ENCODE measurements at regions not wholly inside any gene's neighbourhood (a gene's known extent, or its start where the extent isn't known, plus 50 kb on each side); places are given as distances from the start of the nearest gene placed in this dataset.

DNA sequence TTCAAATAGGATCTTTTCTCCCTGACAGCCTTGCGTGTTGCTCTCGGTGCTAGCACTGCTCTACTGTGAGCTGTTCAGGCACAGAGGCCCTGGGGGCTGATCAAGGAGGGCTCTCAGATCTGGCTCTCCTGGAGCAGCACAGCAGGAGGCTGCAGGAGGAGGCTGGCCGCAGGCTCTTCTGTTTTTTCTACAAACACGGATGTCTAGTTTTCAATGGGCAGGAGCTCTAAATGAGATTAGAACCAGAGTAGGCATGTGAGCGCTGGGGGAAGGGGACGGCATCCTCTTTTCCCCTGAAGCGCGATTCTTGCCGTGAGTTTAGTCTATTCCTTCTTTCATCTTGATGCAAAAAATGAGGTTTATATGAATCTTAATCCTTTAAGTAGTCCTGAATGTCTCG is 61.7 kb upstream of the IRX4 start:
- Mint-ChIP-seq H3K27ac (ENCODE audit: unreplicated experiment) (no peak overlapping the region), H3K36me3 (ENCODE audit: low read depth, unreplicated experiment) (no peaks in the 10 kb centered on the region), H3K4me1 (ENCODE audit: low read depth, unreplicated experiment) (no peaks in the 10 kb centered on the region), H3K9me3 (ENCODE audit: unreplicated experiment) (no peaks in the 10 kb centered on the region), H3K27me3 (ENCODE audit: low read depth, unreplicated experiment) (peaks cover 46% of the 10 kb centered on the region), H3K4me3 (ENCODE audit: unreplicated experiment) (no peak overlapping the region)
- Histone ChIP-seq H3K4me3 (ENCODE audit: insufficient read depth, low read depth, low read length) (no peak overlapping the region), H3K4me1 (ENCODE audit: insufficient read depth, low read length) (no peaks in the 10 kb centered on the region), H3K36me3 (ENCODE audit: insufficient read depth, low read length) (no peaks in the 10 kb centered on the region), H3K79me2 (ENCODE audit: insufficient read depth, low read length) (no peaks in the 10 kb centered on the region), H3K4me2 (ENCODE audit: low read length) (no peak overlapping the region), H2AFZ (ENCODE audit: low read depth, low read length) (no peak overlapping the region), H3K9ac (ENCODE audit: low read length) (no peak overlapping the region), H3K9me3 (ENCODE audit: insufficient read depth, low read depth, low read length) (peaks cover 2% of the 10 kb centered on the region), H3K27ac (ENCODE audit: low read depth, low read length) (no peak overlapping the region), H4K20me1 (ENCODE audit: insufficient read depth, low read length) (no peaks in the 10 kb centered on the region), H3K27me3 (ENCODE audit: insufficient read depth, low read length) (no peaks in the 10 kb centered on the region)
- no peak for FAIRE-seq
- TF ChIP-seq EZH2 (IDR thresholded peaks at IDR 0.05; ENCODE audit: insufficient read depth, low read length) = no peak
- DNase-seq (ENCODE audit: low read depth) = no peak

DNA sequence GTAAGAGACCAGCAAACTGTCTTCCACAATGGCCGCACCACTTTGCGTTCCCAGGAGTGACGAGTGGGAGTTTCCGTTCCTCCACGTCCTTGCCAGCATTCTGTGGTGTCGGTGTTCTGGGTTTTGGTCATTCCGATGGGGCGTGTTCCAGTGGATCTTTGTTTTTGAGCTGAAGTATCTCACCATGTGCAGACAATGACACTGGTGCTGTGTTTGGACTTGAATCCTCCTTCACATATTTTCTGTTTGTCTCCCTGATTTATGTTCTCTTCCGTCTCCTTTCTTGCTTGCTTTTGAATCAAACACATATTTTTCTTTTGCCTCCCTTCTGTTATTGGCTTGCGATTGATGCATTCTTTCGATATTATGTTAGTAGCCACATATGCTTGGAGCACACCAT is 60.8 kb upstream of the IRX4 start:
- no peaks in the 10 kb centered on the region for H3K36me3 Mint-ChIP-seq (ENCODE audit: low read depth, unreplicated experiment)
- H3K79me2 ChIP-seq (ENCODE audit: insufficient read depth, low read length) = no peaks in the 10 kb centered on the region
- no peak overlapping the region for H3K27ac Mint-ChIP-seq (ENCODE audit: unreplicated experiment)
- H3K4me3 ChIP-seq (ENCODE audit: insufficient read depth, low read depth, low read length) = no peak overlapping the region
- TF ChIP-seq, protein P1, sequence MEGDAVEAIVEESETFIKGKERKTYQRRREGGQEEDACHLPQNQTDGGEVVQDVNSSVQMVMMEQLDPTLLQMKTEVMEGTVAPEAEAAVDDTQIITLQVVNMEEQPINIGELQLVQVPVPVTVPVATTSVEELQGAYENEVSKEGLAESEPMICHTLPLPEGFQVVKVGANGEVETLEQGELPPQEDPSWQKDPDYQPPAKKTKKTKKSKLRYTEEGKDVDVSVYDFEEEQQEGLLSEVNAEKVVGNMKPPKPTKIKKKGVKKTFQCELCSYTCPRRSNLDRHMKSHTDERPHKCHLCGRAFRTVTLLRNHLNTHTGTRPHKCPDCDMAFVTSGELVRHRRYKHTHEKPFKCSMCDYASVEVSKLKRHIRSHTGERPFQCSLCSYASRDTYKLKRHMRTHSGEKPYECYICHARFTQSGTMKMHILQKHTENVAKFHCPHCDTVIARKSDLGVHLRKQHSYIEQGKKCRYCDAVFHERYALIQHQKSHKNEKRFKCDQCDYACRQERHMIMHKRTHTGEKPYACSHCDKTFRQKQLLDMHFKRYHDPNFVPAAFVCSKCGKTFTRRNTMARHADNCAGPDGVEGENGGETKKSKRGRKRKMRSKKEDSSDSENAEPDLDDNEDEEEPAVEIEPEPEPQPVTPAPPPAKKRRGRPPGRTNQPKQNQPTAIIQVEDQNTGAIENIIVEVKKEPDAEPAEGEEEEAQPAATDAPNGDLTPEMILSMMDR (IDR thresholded peaks at IDR 0.05; ENCODE audit: insufficient read depth, low read depth, low read length) = no peak
- TF ChIP-seq EZH2 (IDR thresholded peaks at IDR 0.05; ENCODE audit: insufficient read depth, low read length) = no peak
- H3K9me3 ChIP-seq (ENCODE audit: insufficient read depth, low read depth, low read length) = peaks cover 2% of the 10 kb centered on the region
- H3K27me3 Mint-ChIP-seq (ENCODE audit: low read depth, unreplicated experiment) = peaks cover 46% of the 10 kb centered on the region
- no peaks in the 10 kb centered on the region for H3K27me3 ChIP-seq (ENCODE audit: insufficient read depth, low read length)
- H3K4me2 ChIP-seq (ENCODE audit: low read length) = no peak overlapping the region
- no peak for DNase-seq (ENCODE audit: low read depth)
- H2AFZ ChIP-seq (ENCODE audit: low read depth, low read length) = no peak overlapping the region
- no peaks in the 10 kb centered on the region for H3K4me1 ChIP-seq (ENCODE audit: insufficient read depth, low read length)
- H3K9ac ChIP-seq (ENCODE audit: low read length) = no peak overlapping the region
- no peak overlapping the region for H3K4me3 Mint-ChIP-seq (ENCODE audit: unreplicated experiment)
- H3K27ac ChIP-seq (ENCODE audit: low read depth, low read length) = no peak overlapping the region
- H3K4me1 Mint-ChIP-seq (ENCODE audit: low read depth, unreplicated experiment) = no peaks in the 10 kb centered on the region
- FAIRE-seq = no peak
- no peaks in the 10 kb centered on the region for H3K36me3 ChIP-seq (ENCODE audit: insufficient read depth, low read length)
- H3K9me3 Mint-ChIP-seq (ENCODE audit: unreplicated experiment) = no peaks in the 10 kb centered on the region
- no peaks in the 10 kb centered on the region for H4K20me1 ChIP-seq (ENCODE audit: insufficient read depth, low read length)

DNA sequence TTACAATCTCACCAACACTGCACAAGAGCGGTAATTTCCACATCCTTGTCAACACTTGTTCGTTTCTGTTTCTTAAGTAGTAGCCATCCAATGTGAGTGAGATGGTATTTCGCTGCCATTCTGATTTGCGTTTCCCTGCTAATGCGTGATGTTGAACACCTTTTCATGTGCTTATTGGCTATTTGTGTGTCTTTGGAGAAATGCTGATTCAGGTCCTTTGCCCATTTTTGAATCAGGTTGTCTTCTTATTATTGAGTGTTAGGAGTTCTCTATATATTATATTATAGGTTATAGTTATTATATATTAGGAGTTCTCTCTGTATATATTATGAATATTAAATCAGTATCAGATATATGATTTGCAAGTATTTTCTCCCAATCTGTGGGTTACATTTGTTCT is 59.9 kb upstream of the IRX4 start:
- H3K4me1 ChIP-seq (ENCODE audit: insufficient read depth, low read length) = no peaks in the 10 kb centered on the region
- TF ChIP-seq EZH2 (IDR thresholded peaks at IDR 0.05; ENCODE audit: insufficient read depth, low read length) = no peak
- TF ChIP-seq, protein P1 (IDR thresholded peaks at IDR 0.05; ENCODE audit: insufficient read depth, low read depth, low read length) = no peak
- no peaks in the 10 kb centered on the region for H3K36me3 ChIP-seq (ENCODE audit: insufficient read depth, low read length)
- H3K9ac ChIP-seq (ENCODE audit: low read length) = no peak overlapping the region
- DNase-seq (ENCODE audit: low read depth) (no peak), FAIRE-seq (no peak)
- H3K27me3 Mint-ChIP-seq (ENCODE audit: low read depth, unreplicated experiment) = peaks cover 48% of the 10 kb centered on the region
- H3K27ac Mint-ChIP-seq (ENCODE audit: unreplicated experiment) = no peak overlapping the region
- no peak overlapping the region for H3K4me2 ChIP-seq (ENCODE audit: low read length)
- H3K4me3 ChIP-seq (ENCODE audit: insufficient read depth, low read depth, low read length) = no peak overlapping the region
- H2AFZ ChIP-seq (ENCODE audit: low read depth, low read length) = no peak overlapping the region
- H3K9me3 Mint-ChIP-seq (ENCODE audit: unreplicated experiment) = no peaks in the 10 kb centered on the region
- H3K9me3 ChIP-seq (ENCODE audit: insufficient read depth, low read depth, low read length) = peaks cover 4% of the 10 kb centered on the region
- H4K20me1 ChIP-seq (ENCODE audit: insufficient read depth, low read length) = no peaks in the 10 kb centered on the region
- H3K27ac ChIP-seq (ENCODE audit: low read depth, low read length) = no peak overlapping the region
- H3K79me2 ChIP-seq (ENCODE audit: insufficient read depth, low read length) = no peaks in the 10 kb centered on the region
- H3K4me3 Mint-ChIP-seq (ENCODE audit: unreplicated experiment) = no peak overlapping the region
- H3K4me1 Mint-ChIP-seq (ENCODE audit: low read depth, unreplicated experiment) = no peaks in the 10 kb centered on the region
- H3K36me3 Mint-ChIP-seq (ENCODE audit: low read depth, unreplicated experiment) = no peaks in the 10 kb centered on the region
- no peaks in the 10 kb centered on the region for H3K27me3 ChIP-seq (ENCODE audit: insufficient read depth, low read length)

All from astrocyte (in vitro differentiated cells and primary cell).